ENCODE measurements at regions not wholly inside any gene's neighbourhood (a gene's known extent, or its start where the extent isn't known, plus 50 kb on each side); places are given as distances from the start of the nearest gene placed in this dataset.

DNA sequence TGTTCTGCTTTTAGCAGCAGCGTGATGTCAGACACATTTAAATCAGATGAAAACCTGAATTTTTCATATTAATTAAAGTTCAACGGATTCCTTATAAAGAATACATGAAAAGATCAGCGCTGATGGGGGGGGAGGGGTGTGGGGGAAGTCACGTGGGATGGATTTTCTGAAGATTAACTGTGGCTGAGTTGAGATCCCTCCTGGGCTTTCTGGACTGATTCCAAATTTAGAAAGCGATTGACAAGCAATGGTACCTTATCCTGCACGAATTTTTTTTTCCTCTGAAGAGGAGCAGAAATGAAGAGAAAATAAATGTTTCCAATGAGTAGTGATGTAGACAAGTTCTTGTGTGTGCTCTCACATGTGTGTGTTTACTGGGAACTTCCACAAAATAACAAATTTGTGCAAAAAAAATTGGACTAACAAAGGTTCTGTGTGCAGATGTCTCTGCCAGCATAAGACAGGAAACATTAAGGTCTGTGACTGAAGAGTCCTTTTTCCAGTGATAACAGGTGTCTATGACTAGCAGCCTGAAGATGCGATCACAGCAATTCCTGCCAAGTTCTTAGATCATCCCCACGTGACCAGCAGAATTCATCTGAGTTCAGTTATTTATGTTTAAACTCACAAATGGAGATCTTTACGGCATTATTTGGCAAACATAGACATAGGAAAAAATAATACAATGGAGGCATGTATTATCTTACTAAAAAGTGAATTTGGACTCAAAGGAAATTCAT is 585.2 kb upstream of the CELF2 start:
- DNase-seq (ENCODE audit: low read depth) = peak; percentile 40

GRCh38 chr10:10434312-10434711 is 583.4 kb upstream of the CELF2 start:
- DNase-seq (ENCODE audit: low read depth) = no peak

- DNase-seq (ENCODE audit: low read depth) = no peak
These were observed 579.8 kb upstream of the CELF2 start for GRCh38 chr10:10437886-10438285.

DNA sequence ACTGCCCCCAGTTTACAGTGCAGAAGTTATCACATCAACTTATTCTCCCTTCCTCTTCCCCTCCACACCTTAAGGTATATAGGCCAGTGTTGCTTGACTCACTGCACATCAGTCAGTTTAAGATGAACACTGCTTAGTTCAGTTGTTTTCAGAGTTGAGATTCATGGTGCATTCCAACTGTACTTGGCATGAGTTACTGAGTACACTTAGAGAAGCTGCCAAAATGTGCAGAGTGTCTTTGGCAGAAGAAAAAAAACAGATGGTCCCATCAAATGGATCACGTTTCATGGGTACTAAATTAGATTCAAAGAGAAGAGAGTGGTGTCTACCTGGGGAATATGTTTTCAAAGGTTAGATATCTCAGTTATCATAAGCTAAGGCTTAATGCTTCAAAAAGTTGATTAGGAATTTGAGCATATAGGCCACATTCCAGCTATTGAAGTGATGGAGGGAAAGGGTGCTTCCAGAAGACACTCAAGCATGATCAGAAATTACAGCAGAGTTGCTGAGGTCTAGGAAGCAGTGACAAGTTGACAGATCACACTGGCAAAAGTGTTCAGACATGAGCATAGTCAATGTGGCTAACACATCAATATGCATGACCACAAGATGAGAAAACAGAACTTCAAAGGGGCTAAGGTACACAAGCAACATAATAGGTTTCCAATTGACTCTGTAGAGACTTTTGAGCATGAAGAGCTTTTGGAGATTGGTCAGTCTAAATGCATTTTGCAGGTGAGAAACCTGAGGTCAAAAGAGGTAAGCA is 579.2 kb upstream of the CELF2 start:
- DNase-seq (ENCODE audit: low read depth) = no peak

DNA sequence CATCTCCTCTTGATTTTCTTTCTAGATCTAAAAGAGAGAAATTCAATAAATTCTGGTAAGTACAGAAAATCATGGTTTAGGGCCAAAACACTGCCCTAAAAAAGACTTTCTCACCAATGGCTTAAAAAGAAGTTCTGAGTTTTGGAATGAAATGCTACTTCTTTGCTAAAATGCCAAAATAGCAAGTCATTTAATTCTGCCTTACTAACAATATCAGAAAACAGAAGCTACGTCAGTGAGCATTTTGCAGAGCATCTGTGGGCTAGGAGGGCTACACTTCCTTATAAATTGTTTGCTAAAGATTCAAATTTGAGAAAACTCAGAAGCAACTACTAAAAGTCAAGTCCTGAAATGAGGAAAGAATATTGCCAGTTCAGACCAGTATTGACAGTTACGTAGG is 560.8 kb upstream of the CELF2 start:
- no peak for DNase-seq (ENCODE audit: low read depth)

- DNase-seq (ENCODE audit: low read depth) = no peak
These were observed 557.2 kb upstream of the CELF2 start for GRCh38 chr10:10460451-10460850.

DNA sequence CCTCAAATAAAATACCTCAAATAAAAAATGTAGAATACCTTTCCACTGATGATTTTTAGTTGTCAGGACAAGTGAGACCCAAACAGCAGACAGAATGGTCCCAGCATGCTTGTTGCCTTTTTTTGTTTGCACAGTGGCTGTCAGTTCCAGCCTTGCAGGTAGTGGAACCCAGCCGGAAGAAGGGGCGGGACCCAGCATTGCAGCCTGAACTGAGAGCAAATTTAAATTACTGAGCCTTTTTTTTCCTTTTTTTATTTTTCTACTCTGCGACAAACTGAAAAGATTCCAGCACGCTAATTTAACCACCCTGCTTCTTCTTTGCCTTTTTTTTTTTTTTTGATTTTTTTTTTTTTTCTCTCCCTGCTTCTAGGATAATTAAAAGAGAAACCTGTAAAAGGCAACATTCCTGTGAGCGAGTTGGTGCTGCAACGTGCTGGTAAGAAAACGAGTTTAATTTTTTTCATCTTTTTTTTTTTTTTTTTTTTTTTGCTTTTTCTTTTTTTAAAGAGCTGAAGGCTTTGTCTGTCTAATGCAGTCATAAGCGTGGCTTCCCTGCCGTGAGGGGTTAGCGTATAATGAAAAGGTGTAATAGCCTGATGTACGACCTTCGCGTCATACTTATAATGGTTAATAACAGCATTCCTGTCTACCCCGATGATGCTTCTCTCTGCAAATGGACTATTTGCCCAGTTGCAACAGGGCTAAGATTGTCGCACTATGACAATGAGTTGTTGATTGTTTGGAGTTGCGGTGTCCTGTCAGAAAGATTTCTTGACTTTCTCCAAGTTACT is 555.3 kb upstream of the CELF2 start:
- no peak for DNase-seq (ENCODE audit: low read depth)

DNA sequence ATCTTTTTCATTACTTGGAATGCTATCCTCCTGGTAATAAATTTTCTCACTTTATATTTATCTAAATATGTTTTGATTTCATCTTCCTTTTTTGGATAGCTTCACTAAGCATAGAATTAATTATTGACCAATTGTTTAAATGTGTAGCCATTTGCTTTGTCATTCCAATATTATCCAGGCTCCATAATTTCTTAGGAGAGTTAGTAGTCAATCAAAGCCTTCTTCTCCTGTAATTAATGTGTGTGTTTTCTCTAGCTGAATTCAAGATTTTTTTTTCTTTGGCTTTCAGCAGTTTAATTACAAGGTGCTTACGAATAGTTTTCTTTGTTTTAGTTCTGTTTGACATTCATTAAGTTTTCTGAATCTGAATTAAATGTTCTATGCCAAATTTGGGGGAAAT is 545.9 kb upstream of the CELF2 start:
- DNase-seq (ENCODE audit: low read depth) = no peak

DNA sequence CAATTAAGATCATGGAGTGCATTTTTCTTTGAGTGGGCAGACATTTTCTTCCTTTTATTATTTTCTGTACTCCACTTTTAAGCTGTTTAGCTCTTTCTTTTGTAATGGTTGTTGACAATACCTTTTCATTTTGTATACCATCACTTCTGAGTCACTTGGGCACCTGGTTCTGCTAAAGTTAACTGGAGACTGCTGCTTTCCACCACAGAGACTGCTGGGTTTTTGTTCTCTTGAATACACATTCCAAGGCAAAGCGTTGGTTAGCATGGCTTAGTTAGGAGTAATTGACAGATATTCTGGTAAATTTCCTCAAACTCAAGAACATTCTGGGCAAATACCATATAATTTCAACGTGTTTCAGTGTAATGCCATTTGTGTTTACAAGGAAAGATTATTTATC is 541.9 kb upstream of the CELF2 start:
- DNase-seq (ENCODE audit: low read depth) = no peak

GRCh38 chr10:10477844-10478243 is 539.8 kb upstream of the CELF2 start:
- no peak for DNase-seq (ENCODE audit: low read depth)

DNA sequence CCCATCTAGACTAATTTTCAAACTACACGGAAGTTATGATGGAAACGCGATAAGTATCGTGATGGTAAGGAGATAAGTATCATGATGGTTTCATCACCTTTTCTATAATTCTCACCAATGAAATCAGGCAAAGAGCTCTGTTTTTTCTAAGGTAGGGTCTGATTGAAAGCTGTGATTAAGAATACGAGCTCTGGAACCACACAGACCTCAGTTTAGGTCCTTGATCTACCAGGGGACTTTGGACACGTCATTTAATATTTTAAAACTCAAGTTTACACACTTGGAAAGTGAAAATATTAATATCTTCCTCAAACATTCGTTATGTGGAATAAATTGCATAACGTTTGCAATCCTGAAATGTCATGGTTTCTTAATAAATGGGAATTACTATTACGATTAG is 538.2 kb upstream of the CELF2 start:
- no peak for DNase-seq (ENCODE audit: low read depth)

DNA sequence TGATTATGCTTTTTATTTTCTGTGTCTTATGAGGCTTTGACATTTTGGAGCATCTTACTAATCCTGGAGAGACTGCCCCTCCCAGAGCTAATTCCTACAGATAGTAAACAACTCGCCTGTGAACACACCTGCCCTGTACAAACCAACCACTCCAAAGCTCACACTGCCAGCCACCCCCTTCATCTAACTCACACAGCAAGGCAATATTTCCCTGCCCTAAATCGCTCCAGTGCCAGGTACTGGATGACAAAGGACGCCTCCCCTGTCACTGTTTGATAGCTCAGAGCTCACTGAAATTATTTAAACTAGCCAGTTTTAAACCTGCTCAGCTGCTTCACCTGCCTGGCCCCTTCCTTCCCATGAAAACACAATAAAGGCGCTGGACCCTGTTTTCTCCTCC is 535.1 kb upstream of the CELF2 start:
- DNase-seq (ENCODE audit: low read depth) = no peak

- no peak for DNase-seq (ENCODE audit: low read depth)
These were observed 528.6 kb upstream of the CELF2 start for GRCh38 chr10:10489076-10489475.

- DNase-seq (ENCODE audit: low read depth) = no peak
These were observed 527.7 kb upstream of the CELF2 start for GRCh38 chr10:10489805-10490571.

DNA sequence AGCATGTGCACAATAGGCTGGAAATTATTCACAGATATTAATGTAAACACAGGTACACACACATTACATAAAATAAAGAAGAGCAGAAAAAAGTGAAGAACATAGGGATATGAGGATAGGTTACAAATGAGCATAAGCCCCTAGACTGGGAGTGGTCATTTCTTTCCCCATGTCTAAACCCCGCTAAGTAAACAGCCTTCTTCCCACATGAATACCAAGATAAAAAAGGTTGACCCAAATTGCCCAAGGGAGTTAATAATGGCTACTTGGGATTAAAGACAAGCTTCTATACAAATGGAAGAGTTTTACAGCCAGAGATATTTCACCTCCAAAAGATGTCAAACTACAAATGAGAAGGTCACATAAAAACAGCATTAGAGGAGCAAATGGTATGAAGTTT is 527.1 kb upstream of the CELF2 start:
- DNase-seq (ENCODE audit: low read depth) = no peak

DNA sequence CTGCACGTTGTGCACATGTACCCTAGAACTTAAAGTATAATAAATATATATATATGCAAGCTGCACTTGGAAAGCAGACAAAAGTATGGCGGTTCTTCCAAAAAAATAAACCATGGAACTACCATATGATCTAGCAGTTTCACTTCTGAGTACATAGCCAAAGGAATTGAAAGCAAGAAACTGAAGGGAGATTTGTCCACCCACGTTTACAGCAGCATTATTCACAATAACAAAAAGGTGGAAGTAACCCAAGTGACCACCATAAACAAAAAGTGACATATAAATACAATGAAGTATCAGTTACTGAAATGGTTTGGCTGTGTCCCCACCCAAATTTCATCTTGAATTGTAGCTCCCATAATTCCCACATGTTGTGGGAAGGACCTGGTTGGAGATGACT is 525.3 kb upstream of the CELF2 start:
- DNase-seq (ENCODE audit: low read depth) = no peak

GRCh38 chr10:10493833-10494232 is 523.8 kb upstream of the CELF2 start:
- no peak for DNase-seq (ENCODE audit: low read depth)

- DNase-seq (ENCODE audit: low read depth) = no peak
These were observed 520.4 kb upstream of the CELF2 start for GRCh38 chr10:10497245-10497644.

- DNase-seq (ENCODE audit: low read depth) = no peak
These were observed 518.9 kb upstream of the CELF2 start for GRCh38 chr10:10498781-10499180.

- no peak for DNase-seq (ENCODE audit: low read depth)
These were observed 517.8 kb upstream of the CELF2 start for GRCh38 chr10:10499839-10500238.

DNA sequence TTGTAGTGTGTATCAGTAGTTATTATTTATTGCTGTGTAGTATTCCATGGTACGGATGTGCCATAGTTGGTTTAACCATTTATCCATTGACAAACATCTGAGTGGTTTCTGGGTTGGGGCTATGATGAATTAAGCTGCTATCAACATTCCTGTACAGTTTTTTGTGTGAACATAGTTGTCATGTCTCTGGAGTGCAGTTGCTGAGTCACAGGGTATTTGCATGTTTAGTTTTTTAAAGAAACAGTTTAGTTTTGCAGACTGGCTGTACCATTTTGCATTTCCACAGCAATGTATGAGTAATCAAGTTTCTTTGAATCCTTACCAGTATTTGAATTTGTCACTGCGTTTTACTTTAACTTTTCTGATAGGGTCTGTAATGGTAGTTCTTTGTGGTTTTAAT is 516.7 kb upstream of the CELF2 start:
- DNase-seq (ENCODE audit: low read depth) = no peak

- no peak for DNase-seq (ENCODE audit: low read depth)
These were observed 513.9 kb upstream of the CELF2 start for GRCh38 chr10:10503772-10504171.
